GM12865 (cell line): ENCODE measurements at regions not wholly inside any gene's neighbourhood (a gene's known extent, or its start where the extent isn't known, plus 50 kb on each side); places are given as distances from the start of the nearest gene placed in this dataset.

Source experiments
- DNase-seq: peaks from one replicate; pipeline ENCODE4 v3.0.0; 2010; ENCODE audit warnings: low read depth
- H3K4me3 ChIP-seq: 2 replicates; pipeline ENCODE4 v1.5.1; 2011; ENCODE audit warnings: mild to moderate bottlenecking, low read depth, low read length, control low read depth
- TF ChIP-seq, protein P1 (sequence below): IDR thresholded peaks from 2 replicates; pipeline ENCODE4 v1.5.1; 2011; ENCODE audit warnings: low read length, control low read depth, low read depth, inconsistent platforms; ENCODE audit not compliant: insufficient read depth; ENCODE audit errors: missing control alignments

DNA sequence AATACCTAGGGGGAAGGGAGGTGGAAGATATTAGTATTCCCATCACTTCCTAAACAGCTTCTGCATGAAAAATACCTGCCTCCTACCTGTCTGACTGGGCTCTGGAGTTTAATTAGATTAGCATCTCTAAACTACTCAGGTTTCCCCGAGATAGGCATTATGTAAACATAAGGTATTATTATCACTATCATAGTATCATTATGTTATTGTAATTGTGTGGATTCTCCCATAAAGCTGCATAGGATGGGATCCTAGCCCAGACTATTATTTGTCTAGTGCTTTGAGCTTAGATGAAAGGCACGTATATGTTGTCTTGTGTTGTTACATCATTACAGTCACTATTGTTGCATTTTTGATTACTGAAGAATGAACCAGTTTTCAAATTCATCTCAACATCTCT lies 115.2 kb upstream of the SOX21 start:
- TF ChIP-seq, protein P1, sequence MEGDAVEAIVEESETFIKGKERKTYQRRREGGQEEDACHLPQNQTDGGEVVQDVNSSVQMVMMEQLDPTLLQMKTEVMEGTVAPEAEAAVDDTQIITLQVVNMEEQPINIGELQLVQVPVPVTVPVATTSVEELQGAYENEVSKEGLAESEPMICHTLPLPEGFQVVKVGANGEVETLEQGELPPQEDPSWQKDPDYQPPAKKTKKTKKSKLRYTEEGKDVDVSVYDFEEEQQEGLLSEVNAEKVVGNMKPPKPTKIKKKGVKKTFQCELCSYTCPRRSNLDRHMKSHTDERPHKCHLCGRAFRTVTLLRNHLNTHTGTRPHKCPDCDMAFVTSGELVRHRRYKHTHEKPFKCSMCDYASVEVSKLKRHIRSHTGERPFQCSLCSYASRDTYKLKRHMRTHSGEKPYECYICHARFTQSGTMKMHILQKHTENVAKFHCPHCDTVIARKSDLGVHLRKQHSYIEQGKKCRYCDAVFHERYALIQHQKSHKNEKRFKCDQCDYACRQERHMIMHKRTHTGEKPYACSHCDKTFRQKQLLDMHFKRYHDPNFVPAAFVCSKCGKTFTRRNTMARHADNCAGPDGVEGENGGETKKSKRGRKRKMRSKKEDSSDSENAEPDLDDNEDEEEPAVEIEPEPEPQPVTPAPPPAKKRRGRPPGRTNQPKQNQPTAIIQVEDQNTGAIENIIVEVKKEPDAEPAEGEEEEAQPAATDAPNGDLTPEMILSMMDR = no peak
- no peak for DNase-seq
- no peak overlapping the region for H3K4me3 ChIP-seq

DNA sequence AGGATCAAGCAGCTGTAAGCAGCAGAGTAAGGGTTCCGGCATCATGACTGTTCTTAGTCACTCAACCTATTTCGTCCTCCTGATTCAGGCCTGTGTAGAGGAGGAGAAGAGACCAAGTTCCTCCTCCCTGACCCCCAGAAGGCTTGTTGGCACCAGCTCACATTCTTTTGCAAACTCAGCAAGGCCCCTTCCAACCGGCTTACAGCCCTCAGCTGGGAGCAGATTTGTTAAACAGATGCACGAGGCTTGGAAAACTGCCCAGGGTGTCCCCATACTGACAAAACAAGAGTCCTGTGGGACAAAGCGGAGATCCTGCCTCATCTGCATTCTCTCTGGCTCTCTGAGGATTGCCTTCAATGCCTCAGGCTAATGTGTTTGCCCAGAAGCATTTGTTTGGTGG lies 113.2 kb upstream of the SOX21 start:
- no peak for DNase-seq

DNA sequence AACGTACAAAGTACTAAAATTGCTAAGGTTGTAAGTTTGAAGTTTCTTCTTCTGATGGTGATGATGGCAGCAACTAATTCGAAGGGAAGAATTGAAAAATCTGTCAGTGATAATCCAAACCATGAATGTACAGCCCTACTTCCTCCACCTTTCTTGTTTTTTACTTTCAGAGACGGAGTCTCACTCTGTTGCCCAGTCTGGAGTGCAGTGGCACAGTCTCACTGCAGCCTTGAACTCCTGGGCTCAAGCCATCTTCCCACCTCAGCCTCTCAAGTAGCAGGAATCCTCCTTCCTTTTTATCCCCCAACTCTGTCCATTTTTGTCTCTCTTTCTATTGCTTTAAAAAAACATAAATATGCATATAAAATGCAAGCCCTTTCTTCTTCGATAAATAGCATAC lies 112.3 kb upstream of the SOX21 start:
- TF ChIP-seq, protein P1 = no peak
- DNase-seq = no peak
- H3K4me3 ChIP-seq = no peak overlapping the region

More for the DNA sequence above, 113.2 kb upstream of the SOX21 start:
- TF ChIP-seq, protein P1 = no peak
- no peak overlapping the region for H3K4me3 ChIP-seq

DNA sequence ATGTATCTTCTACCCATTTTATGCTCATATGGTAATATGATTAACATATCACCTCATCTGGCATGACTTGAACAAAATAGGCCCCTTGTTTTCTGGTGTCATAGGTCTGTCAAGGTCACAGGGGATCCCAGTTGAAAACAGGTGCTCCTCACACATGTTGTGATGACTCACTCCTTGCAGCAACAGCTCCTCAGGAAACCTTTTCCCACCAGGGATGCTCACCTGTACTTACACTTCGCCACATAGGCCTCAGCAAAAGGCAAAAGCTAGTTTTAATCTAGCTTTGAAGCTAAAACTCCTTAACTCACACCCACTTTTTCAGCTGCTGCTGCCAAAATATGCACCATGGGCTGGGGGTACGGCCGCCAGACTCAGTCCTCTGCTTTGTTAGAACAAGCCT lies 110.0 kb upstream of the SOX21 start:
- no peak for DNase-seq
- H3K4me3 ChIP-seq = no peak overlapping the region
- TF ChIP-seq, protein P1 = no peak

DNA sequence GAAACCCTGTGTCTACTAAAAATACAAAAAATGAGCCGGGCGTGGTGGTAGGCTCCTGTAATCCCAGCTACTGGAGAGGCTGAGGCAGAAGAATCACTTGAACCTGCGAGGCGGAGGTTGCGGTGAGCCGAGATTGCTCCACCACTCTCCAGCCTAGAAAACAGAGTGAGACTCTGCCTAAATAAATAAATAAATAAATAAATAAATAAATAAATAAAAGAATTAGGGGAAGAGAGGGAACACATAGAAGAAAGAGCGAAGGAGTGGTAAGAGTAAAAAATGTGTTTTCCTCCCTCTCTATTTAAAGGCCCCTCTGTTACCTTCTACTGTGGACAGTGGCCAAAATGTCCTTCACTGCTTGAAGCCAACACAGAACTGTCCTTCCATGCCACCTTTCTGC lies 103.9 kb upstream of the SOX21 start:
- TF ChIP-seq, protein P1 = no peak
- H3K4me3 ChIP-seq = no peak overlapping the region
- DNase-seq = no peak

DNA sequence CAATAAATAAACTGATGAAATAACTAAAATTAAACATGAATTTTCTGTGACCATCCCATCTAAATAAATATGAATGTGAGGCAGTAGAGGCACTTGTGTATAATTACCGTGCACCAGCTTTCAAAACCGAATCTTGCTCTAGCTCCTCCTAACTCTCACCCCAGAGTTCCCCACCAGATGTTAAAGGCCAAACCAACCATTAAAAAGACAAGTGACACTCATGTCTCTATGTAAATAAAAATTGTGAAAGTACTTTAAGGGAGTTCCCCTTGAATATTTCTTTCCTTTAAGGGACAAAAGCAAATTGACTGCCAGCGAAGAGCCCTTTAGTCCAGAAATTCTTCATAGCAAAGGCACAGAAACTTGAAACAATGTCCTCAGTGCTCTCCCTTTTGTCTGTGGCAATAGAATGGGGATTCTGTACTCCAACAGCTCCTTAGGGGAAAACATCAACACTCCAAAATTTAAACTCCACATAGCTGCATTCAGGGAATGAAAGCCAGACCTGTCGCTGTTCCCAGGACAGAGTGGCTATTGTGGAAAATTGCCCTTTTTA lies 101.7 kb upstream of the SOX21 start:
- H3K4me3 ChIP-seq = no peak overlapping the region
- DNase-seq = peak; percentile 22
- TF ChIP-seq, protein P1 = no peak

DNA sequence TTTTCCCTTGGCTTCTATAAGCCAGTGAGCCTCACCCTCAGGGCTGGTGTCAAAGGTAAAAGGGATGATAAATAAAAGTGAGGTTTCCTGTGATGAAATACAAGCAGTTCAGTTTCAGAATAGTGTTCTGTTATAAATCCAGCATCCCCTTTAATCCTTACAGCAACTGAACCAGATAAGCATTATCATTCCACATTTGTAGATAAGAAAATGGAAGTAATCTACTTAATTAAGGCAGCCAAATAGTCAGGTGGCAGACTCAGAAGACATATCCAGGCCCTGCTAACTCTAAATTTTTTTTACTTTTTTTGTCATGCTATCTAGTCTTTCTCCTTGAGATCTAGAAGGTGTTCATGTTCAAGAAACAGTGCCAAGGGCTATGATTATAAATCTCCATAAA lies 99.4 kb upstream of the SOX21 start:
- TF ChIP-seq, protein P1 = no peak
- no peak for DNase-seq
- H3K4me3 ChIP-seq = no peak overlapping the region
